ENCODE measurements at regions not wholly inside any gene's neighbourhood (a gene's known extent, or its start where the extent isn't known, plus 50 kb on each side); places are given as distances from the start of the nearest gene placed in this dataset.

DNA sequence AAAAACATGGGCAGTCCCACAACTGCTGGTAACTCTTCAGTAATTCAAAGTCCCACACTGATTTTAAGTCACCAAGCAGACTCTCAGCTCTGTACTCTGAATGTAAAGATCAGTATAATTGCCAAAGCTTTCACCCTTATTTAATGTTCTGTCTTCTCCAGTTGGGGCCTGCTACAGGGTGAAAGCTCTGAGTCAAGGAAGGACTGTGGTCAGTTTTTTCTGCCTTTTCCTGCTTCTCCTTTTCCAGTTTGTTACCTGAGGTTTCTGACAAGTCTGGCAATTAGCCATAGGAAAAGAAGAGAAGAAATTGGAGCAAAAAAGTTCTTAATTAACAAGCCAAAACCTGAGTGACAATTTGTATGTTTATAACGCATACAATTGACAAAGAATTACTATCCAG, 279.3 kb downstream of the RBM26 start:
- TF ChIP-seq JUND (IDR thresholded peaks at IDR 0.05), result no peak
- TF ChIP-seq, protein P1, sequence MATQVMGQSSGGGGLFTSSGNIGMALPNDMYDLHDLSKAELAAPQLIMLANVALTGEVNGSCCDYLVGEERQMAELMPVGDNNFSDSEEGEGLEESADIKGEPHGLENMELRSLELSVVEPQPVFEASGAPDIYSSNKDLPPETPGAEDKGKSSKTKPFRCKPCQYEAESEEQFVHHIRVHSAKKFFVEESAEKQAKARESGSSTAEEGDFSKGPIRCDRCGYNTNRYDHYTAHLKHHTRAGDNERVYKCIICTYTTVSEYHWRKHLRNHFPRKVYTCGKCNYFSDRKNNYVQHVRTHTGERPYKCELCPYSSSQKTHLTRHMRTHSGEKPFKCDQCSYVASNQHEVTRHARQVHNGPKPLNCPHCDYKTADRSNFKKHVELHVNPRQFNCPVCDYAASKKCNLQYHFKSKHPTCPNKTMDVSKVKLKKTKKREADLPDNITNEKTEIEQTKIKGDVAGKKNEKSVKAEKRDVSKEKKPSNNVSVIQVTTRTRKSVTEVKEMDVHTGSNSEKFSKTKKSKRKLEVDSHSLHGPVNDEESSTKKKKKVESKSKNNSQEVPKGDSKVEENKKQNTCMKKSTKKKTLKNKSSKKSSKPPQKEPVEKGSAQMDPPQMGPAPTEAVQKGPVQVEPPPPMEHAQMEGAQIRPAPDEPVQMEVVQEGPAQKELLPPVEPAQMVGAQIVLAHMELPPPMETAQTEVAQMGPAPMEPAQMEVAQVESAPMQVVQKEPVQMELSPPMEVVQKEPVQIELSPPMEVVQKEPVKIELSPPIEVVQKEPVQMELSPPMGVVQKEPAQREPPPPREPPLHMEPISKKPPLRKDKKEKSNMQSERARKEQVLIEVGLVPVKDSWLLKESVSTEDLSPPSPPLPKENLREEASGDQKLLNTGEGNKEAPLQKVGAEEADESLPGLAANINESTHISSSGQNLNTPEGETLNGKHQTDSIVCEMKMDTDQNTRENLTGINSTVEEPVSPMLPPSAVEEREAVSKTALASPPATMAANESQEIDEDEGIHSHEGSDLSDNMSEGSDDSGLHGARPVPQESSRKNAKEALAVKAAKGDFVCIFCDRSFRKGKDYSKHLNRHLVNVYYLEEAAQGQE (IDR thresholded peaks at IDR 0.05; ENCODE audit: low read depth, low read length), result no peak
- TF ChIP-seq MXI1 (IDR thresholded peaks at IDR 0.05; ENCODE audit: low read depth, low read length), result no peak
- TF ChIP-seq POLR2AphosphoS5 (IDR thresholded peaks at IDR 0.05; ENCODE audit: low read depth, low read length), result no peak
- TF ChIP-seq, protein P2, sequence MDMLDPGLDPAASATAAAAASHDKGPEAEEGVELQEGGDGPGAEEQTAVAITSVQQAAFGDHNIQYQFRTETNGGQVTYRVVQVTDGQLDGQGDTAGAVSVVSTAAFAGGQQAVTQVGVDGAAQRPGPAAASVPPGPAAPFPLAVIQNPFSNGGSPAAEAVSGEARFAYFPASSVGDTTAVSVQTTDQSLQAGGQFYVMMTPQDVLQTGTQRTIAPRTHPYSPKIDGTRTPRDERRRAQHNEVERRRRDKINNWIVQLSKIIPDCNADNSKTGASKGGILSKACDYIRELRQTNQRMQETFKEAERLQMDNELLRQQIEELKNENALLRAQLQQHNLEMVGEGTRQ (IDR thresholded peaks at IDR 0.05; ENCODE audit: borderline replicate concordance, low read depth, low read length), result no peak
- TF ChIP-seq, protein P3, sequence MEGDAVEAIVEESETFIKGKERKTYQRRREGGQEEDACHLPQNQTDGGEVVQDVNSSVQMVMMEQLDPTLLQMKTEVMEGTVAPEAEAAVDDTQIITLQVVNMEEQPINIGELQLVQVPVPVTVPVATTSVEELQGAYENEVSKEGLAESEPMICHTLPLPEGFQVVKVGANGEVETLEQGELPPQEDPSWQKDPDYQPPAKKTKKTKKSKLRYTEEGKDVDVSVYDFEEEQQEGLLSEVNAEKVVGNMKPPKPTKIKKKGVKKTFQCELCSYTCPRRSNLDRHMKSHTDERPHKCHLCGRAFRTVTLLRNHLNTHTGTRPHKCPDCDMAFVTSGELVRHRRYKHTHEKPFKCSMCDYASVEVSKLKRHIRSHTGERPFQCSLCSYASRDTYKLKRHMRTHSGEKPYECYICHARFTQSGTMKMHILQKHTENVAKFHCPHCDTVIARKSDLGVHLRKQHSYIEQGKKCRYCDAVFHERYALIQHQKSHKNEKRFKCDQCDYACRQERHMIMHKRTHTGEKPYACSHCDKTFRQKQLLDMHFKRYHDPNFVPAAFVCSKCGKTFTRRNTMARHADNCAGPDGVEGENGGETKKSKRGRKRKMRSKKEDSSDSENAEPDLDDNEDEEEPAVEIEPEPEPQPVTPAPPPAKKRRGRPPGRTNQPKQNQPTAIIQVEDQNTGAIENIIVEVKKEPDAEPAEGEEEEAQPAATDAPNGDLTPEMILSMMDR (IDR thresholded peaks at IDR 0.05), result no peak
- TF ChIP-seq EP300 (IDR thresholded peaks at IDR 0.05; ENCODE audit: borderline replicate concordance in 1 of 2, low read depth in 1 of 2, low read length in 1 of 2), result no peak
- TF ChIP-seq TEAD4 (IDR thresholded peaks at IDR 0.05; ENCODE audit: borderline replicate concordance, insufficient read depth), result no peak

Measured in SK-N-SH (cell line).